ENCODE measurements at regions not wholly inside any gene's neighbourhood (a gene's known extent, or its start where the extent isn't known, plus 50 kb on each side); places are given as distances from the start of the nearest gene placed in this dataset.

GRCh38 chr13:89468081-89468480 is 1796.9 kb downstream of the SLITRK5 start:
- H3K9me3 ChIP-seq (ENCODE audit: control insufficient read depth in 1 of 2, insufficient read depth in 1 of 2, low read depth in 1 of 2, low read length in 2 of 2): no peaks in the 10 kb centered on the region
- RAD21 ChIA-PET (ENCODE audit: low non-redundant PET in 1 of 2, low total read pairs in 2 of 2, uncharacterized antibody in 2 of 2, unreplicated experiment in 2 of 2): no interaction called here
- H3K9me2 ChIP-seq (ENCODE audit: insufficient read depth): no peaks in the 10 kb centered on the region
- TF ChIP-seq ZBTB33 (IDR thresholded peaks at IDR 0.05; ENCODE audit: extremely low read depth, insufficient replicate concordance, low read length) (no peak), REST (IDR thresholded peaks at IDR 0.05; ENCODE audit: low read depth) (no peak), ATF3 (IDR thresholded peaks at IDR 0.05) (no peak), CBX3 (IDR thresholded peaks at IDR 0.05; ENCODE audit: low read depth) (no peak), SP1 (IDR thresholded peaks at IDR 0.05; ENCODE audit: low read depth) (no peak), TCF7L2 (IDR thresholded peaks at IDR 0.05; ENCODE audit: borderline replicate concordance, extremely low read depth, insufficient read depth, insufficient read length) (no peak), MAX (IDR thresholded peaks at IDR 0.05) (no peak), SRF (IDR thresholded peaks at IDR 0.05; ENCODE audit: low read depth) (no peak), POLR2A (IDR thresholded peaks at IDR 0.05; ENCODE audit: borderline replicate concordance, extremely low read depth, insufficient read depth, insufficient read length) (no peak), EZH2 (IDR thresholded peaks at IDR 0.05) (no peak), RAD21 (IDR thresholded peaks at IDR 0.05; ENCODE audit: low read depth) (no peak), ZFX (IDR thresholded peaks at IDR 0.05) (no peak), YY1 (IDR thresholded peaks at IDR 0.05; ENCODE audit: extremely low read depth, insufficient replicate concordance, low read depth, low read length) (no peak)
- CTCF ChIA-PET: no interaction called here
- no peaks in the 10 kb centered on the region for H3K79me2 ChIP-seq (ENCODE audit: insufficient read depth, low read length)
- H2AFZ ChIP-seq (ENCODE audit: low read depth, low read length, poor library complexity, severe bottlenecking): no peak overlapping the region
- no peaks in the 10 kb centered on the region for H3K27me3 ChIP-seq (ENCODE audit: insufficient read depth, low read length)
- no peak overlapping the region for H3K4me2 ChIP-seq (ENCODE audit: low read length)
- BruUV-seq (replicated peaks): no TSS peak
- no peak overlapping the region for H3K4me3 ChIP-seq (replicated peaks in 1 of 2; ENCODE audit: low read depth in 1 of 2, low read length in 2 of 2)
- H4K20me1 ChIP-seq (ENCODE audit: insufficient read depth): no peaks in the 10 kb centered on the region
- ATAC-seq (no peak), DNase-seq (ENCODE audit: low read depth, low spot score) (no peak)
- no peaks in the 10 kb centered on the region for H3K4me1 ChIP-seq (ENCODE audit: control insufficient read depth in 1 of 2, insufficient read depth in 2 of 2, low read length in 2 of 2)
- POLR2A ChIA-PET: no interaction called here
- intact Hi-C loops (cut with micrococcal nuclease): no loop called here
- H3K36me3 ChIP-seq (ENCODE audit: control insufficient read depth in 1 of 2, insufficient read depth in 2 of 2, low read length in 2 of 2): no peaks in the 10 kb centered on the region
- no peak overlapping the region for H3K27ac ChIP-seq (ENCODE audit: low read depth, low read length)
- no peak overlapping the region for H3K9ac ChIP-seq (ENCODE audit: low read length)

Data from HCT116 (cell line).